Testis (tissue), 2 donors: ENCODE measurements at regions not wholly inside any gene's neighbourhood (a gene's known extent, or its start where the extent isn't known, plus 50 kb on each side); places are given as distances from the start of the nearest gene placed in this dataset.

ENCODE experiments used
- DNase-seq: peaks from one replicate; pipeline ENCODE4 v3.0.0-alpha.2; 2019
- H3K27ac ChIP-seq, 2 donors: fragments of 200-600 bp; sonication (generic); one replicate each; pipeline ENCODE4 v1.5.1; 2019
- H3K27me3 ChIP-seq: fragments of 200-600 bp; sonication (generic); one replicate; pipeline ENCODE4 v1.5.1; 2019
- H3K36me3 ChIP-seq: fragments of 200-600 bp; sonication (generic); one replicate; pipeline ENCODE4 v1.5.1; 2017; ENCODE audit warnings: low read depth; ENCODE audit errors: missing control alignments
- H3K4me1 ChIP-seq: fragments of 200-600 bp; sonication (generic); one replicate; pipeline ENCODE4 v1.5.1; 2019
- H3K4me3 ChIP-seq, 2 donors: fragments of 200-600 bp; sonication (generic); one replicate each; pipeline ENCODE4 v1.5.1; 2017 to 2019
- H3K9me3 ChIP-seq: fragments of 200-600 bp; sonication (generic); one replicate; pipeline ENCODE4 v1.5.1; 2017
- POLR2A ChIP-seq: fragments of 450-650 bp; IDR thresholded peaks from one replicate; pipeline ENCODE4 v1.6.1; 2017; ENCODE audit warnings: antibody characterized with exemption, mild to moderate bottlenecking, moderate library complexity
- WGBS, 2 donors: methylation state at CpG; one replicate each; pipeline ENCODE4 v1.1.5; 2018; 5-methylcytosine and 5-hydroxymethylcytosine counted together
- intact Hi-C: fragments of 100-400 bp; cut with DNase I; formaldehyde crosslinking; loops from one replicate; pipeline ENCODE4 v1.15.1; 2023; ENCODE audit warnings: low total_unique reads
- TF ChIP-seq, protein P1 (sequence below), 3 experiments: fragments of 450-650 bp in 2 of 3; fragments of 200-600 bp in 1 of 3; sonication (generic) in 1 of 3; IDR thresholded peaks; one replicate each; pipeline ENCODE4 v1.5.1; 2016 to 2019; ENCODE audit warnings: antibody characterized with exemption in 3 of 3, mild to moderate bottlenecking in 2 of 3, moderate library complexity in 1 of 3

DNA sequence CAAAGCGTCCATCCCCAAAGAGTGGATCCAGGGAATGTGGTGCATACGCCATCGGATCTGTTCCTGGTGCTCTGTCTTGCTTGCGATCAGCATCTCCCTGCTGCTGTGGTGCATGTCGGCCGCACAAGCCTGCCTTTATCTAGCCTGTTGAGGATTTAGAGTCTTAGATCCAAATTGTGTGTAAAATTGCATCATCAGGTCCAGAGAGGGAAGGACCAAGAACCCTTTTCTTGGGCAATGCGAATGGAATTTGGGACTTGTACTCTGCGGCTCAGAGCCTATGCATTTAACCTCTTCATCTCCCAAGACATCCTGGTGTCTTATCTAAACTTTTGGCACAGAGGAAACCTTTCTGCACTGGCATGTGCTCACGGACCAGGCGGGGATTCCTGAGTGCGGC, 1238.7 kb downstream of the TBC1D22A start:
- Histone ChIP-seq H3K27me3 (no peaks in the 10 kb centered on the region), H3K27ac (no peak overlapping the region), H3K9me3 (no peaks in the 10 kb centered on the region), H3K36me3 (no peaks in the 10 kb centered on the region), H3K4me3 (no peak overlapping the region), H3K4me1 (no peaks in the 10 kb centered on the region)
- no peak for DNase-seq
- intact Hi-C loops: no loop called here
- 87 to 93% methylated on average over 11 of the region's 11 CpGs for WGBS, 2 donors
- TF ChIP-seq POLR2A: no peak
- TF ChIP-seq, protein P1, sequence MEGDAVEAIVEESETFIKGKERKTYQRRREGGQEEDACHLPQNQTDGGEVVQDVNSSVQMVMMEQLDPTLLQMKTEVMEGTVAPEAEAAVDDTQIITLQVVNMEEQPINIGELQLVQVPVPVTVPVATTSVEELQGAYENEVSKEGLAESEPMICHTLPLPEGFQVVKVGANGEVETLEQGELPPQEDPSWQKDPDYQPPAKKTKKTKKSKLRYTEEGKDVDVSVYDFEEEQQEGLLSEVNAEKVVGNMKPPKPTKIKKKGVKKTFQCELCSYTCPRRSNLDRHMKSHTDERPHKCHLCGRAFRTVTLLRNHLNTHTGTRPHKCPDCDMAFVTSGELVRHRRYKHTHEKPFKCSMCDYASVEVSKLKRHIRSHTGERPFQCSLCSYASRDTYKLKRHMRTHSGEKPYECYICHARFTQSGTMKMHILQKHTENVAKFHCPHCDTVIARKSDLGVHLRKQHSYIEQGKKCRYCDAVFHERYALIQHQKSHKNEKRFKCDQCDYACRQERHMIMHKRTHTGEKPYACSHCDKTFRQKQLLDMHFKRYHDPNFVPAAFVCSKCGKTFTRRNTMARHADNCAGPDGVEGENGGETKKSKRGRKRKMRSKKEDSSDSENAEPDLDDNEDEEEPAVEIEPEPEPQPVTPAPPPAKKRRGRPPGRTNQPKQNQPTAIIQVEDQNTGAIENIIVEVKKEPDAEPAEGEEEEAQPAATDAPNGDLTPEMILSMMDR (IDR thresholded peaks at IDR 0.05): no peak

- WGBS, 2 donors: 93 to 96% methylated on average over 7 to 8 of the region's 8 CpGs
- H3K4me3 ChIP-seq: no peak overlapping the region
- H3K4me1 ChIP-seq: no peaks in the 10 kb centered on the region
- no peak for DNase-seq
- H3K36me3 ChIP-seq: no peaks in the 10 kb centered on the region
- TF ChIP-seq, protein P1 (IDR thresholded peaks at IDR 0.05): no peak
- TF ChIP-seq POLR2A: no peak
- no peaks in the 10 kb centered on the region for H3K27me3 ChIP-seq
- intact Hi-C loops: no loop called here
- H3K9me3 ChIP-seq: no peaks in the 10 kb centered on the region
- H3K27ac ChIP-seq: no peak overlapping the region
These were observed 1235.2 kb downstream of the TBC1D22A start for GRCh38 chr22:47997612-47998011.

GRCh38 chr22:47997052-47997590, 1234.7 kb downstream of the TBC1D22A start:
- Histone ChIP-seq H3K4me1 (no peaks in the 10 kb centered on the region), H3K4me3 (no peak overlapping the region), H3K36me3 (no peaks in the 10 kb centered on the region), H3K27ac (no peak overlapping the region), H3K27me3 (no peaks in the 10 kb centered on the region), H3K9me3 (no peaks in the 10 kb centered on the region)
- WGBS, 2 donors: 62 to 90% methylated on average over 10 of the region's 10 CpGs
- intact Hi-C loops: no loop called here
- no peak for TF ChIP-seq POLR2A
- TF ChIP-seq, protein P1 (IDR thresholded peaks at IDR 0.05): no peak
- DNase-seq: no peak

- no peak for DNase-seq
- no peaks in the 10 kb centered on the region for H3K27me3 ChIP-seq
- no peaks in the 10 kb centered on the region for H3K36me3 ChIP-seq
- intact Hi-C loops: no loop called here
- H3K9me3 ChIP-seq: no peaks in the 10 kb centered on the region
- H3K4me1 ChIP-seq: no peaks in the 10 kb centered on the region
- H3K27ac ChIP-seq: no peak overlapping the region
- TF ChIP-seq POLR2A: no peak
- TF ChIP-seq, protein P1 (IDR thresholded peaks at IDR 0.05): no peak
- WGBS, 2 donors: 87% methylated on average over 5 to 8 of the region's 8 CpGs
- no peak overlapping the region for H3K4me3 ChIP-seq
These were observed 1234.0 kb downstream of the TBC1D22A start for GRCh38 chr22:47996446-47996857.

- 91 to 93% methylated on average over 2 to 8 of the region's 8 CpGs for WGBS, 2 donors
- intact Hi-C loops: no loop called here
- TF ChIP-seq POLR2A: no peak
- TF ChIP-seq, protein P1 (IDR thresholded peaks at IDR 0.05): no peak
These were observed 1233.3 kb downstream of the TBC1D22A start for GRCh38 chr22:47995718-47996117.

More at GRCh38 chr22:47995718-47996117, 1233.3 kb downstream of the TBC1D22A start:
- Histone ChIP-seq H3K9me3 (no peaks in the 10 kb centered on the region), H3K36me3 (no peaks in the 10 kb centered on the region), H3K27ac (no peak overlapping the region), H3K4me1 (no peaks in the 10 kb centered on the region), H3K4me3 (no peak overlapping the region), H3K27me3 (no peaks in the 10 kb centered on the region)
- no peak for DNase-seq
